ENCODE measurements at regions not wholly inside any gene's neighbourhood (a gene's known extent, or its start where the extent isn't known, plus 50 kb on each side); places are given as distances from the start of the nearest gene placed in this dataset.

DNA sequence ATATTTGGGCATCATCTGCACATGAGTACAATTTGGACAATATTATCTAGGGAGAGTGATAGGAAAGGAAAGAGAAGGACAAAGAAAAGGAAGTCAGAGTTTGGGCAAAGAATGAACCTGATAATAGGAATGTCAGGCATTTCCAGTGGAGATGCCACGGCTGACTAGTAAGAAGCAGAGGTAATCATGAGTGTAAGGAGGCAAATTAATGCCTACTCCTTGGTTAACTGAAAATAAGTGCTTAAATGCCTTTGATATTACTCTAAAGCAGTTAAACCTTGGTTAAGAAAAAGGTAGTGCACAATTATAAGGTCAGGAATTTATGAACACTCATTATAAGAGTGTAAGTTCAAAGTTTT is 99.2 kb upstream of the DDIT4L start:
- intact Hi-C loops (cut with DNase I) = no loop called here
- 31 to 45% methylated on average over 1 of the region's 1 CpG for WGBS, 2 donors
- H3K27me3 ChIP-seq = no peaks in the 10 kb centered on the region

DNA sequence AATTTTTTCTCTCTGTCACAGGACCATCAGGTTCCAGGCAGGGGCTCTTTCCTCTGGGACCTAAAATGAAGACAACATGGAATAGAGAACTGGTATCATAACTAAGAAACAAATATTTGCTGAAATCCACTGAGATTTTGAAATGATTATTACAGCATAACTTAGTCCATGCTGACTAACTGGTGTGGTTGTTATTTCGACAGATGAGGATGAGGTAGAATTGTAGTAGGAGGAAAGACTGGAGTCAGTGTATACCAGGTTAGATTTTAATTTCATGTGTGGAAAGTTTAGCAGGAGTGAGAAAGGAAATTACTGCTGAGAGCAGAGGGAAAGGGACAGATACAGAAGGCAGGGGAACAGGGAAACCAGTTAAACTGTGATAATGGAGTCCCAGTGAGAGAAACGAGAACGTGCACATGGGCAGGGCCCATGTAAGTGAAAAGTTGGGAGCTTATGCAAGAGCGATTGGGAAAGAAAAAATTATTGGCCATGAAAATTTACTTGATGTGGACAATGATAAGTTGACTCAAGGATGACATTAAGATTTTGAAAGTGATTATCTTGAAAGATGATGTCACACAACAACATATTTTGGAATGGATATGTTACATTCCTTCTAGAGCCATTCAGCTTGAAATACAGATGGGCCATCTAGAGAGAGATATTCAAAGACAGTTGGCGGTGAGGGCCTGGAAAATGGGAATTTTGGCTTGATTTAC is 98.7 kb upstream of the DDIT4L start:
- no peaks in the 10 kb centered on the region for H3K9me3 ChIP-seq
- H3K36me3 ChIP-seq = no peaks in the 10 kb centered on the region
- H3K4me1 ChIP-seq = no peaks in the 10 kb centered on the region
- no peaks in the 10 kb centered on the region for H3K27me3 ChIP-seq
- DNase-seq = no peak
- TF ChIP-seq, protein P1, sequence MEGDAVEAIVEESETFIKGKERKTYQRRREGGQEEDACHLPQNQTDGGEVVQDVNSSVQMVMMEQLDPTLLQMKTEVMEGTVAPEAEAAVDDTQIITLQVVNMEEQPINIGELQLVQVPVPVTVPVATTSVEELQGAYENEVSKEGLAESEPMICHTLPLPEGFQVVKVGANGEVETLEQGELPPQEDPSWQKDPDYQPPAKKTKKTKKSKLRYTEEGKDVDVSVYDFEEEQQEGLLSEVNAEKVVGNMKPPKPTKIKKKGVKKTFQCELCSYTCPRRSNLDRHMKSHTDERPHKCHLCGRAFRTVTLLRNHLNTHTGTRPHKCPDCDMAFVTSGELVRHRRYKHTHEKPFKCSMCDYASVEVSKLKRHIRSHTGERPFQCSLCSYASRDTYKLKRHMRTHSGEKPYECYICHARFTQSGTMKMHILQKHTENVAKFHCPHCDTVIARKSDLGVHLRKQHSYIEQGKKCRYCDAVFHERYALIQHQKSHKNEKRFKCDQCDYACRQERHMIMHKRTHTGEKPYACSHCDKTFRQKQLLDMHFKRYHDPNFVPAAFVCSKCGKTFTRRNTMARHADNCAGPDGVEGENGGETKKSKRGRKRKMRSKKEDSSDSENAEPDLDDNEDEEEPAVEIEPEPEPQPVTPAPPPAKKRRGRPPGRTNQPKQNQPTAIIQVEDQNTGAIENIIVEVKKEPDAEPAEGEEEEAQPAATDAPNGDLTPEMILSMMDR (IDR thresholded peaks at IDR 0.05) = no peak
- no peak for TF ChIP-seq POLR2A (IDR thresholded peaks at IDR 0.05)
- 71 to 93% methylated on average over 5 of the region's 5 CpGs for WGBS, 2 donors
- H3K4me3 ChIP-seq (replicated peaks in 1 of 3) = no peak overlapping the region
- no peak overlapping the region for H3K27ac ChIP-seq
- intact Hi-C loops (cut with DNase I) = no loop called here

More for the DNA sequence above, 99.2 kb upstream of the DDIT4L start:
- Histone ChIP-seq H3K4me1 (no peaks in the 10 kb centered on the region), H3K4me3 (replicated peaks in 1 of 3) (no peak overlapping the region), H3K27ac (no peak overlapping the region), H3K36me3 (no peaks in the 10 kb centered on the region), H3K9me3 (no peaks in the 10 kb centered on the region)
- DNase-seq = peak in 1 of 2 donors; percentile 7
- TF ChIP-seq POLR2A (IDR thresholded peaks at IDR 0.05) = no peak
- TF ChIP-seq, protein P1 (IDR thresholded peaks at IDR 0.05) = no peak

DNA sequence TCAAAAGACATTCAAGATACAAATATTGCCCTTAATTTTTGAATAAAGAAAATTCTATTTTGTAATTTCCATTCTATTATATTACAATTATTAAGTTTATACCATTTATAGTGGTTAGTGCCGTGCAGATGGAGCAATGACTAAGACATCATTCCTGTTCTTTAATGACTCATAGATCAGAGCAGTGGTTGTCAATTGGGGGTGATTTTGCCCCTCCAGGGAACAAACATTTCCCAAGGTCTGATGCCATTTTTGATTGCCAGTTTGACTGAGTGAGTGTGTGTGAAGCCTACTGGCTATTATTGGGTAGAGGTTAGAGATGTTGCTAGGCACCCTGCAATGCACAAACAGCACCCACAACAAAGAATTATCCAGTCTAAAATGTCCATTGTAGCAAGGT is 97.9 kb upstream of the DDIT4L start:
- no peak overlapping the region for H3K4me3 ChIP-seq (replicated peaks in 1 of 3)
- H3K9me3 ChIP-seq = no peaks in the 10 kb centered on the region
- H3K36me3 ChIP-seq = no peaks in the 10 kb centered on the region
- intact Hi-C loops (cut with DNase I) = no loop called here
- WGBS, 2 donors = 92 to 98% methylated on average over 1 of the region's 1 CpG
- H3K27ac ChIP-seq = no peak overlapping the region
- no peak for DNase-seq
- no peak for TF ChIP-seq POLR2A (IDR thresholded peaks at IDR 0.05)
- TF ChIP-seq, protein P1 (IDR thresholded peaks at IDR 0.05) = no peak
- no peaks in the 10 kb centered on the region for H3K4me1 ChIP-seq
- H3K27me3 ChIP-seq = no peaks in the 10 kb centered on the region

GRCh38 chr4:100287534-100287933 is 97.3 kb upstream of the DDIT4L start:
- Histone ChIP-seq H3K4me1 (no peaks in the 10 kb centered on the region), H3K36me3 (no peaks in the 10 kb centered on the region), H3K27ac (no peak overlapping the region), H3K27me3 (no peaks in the 10 kb centered on the region), H3K4me3 (replicated peaks in 1 of 3) (no peak overlapping the region), H3K9me3 (no peaks in the 10 kb centered on the region)
- no peak for TF ChIP-seq POLR2A (IDR thresholded peaks at IDR 0.05)
- TF ChIP-seq, protein P1 (IDR thresholded peaks at IDR 0.05) = no peak
- no peak for DNase-seq
- intact Hi-C loops (cut with DNase I) = no loop called here
- 82 to 88% methylated on average over 6 of the region's 6 CpGs for WGBS, 2 donors

DNA sequence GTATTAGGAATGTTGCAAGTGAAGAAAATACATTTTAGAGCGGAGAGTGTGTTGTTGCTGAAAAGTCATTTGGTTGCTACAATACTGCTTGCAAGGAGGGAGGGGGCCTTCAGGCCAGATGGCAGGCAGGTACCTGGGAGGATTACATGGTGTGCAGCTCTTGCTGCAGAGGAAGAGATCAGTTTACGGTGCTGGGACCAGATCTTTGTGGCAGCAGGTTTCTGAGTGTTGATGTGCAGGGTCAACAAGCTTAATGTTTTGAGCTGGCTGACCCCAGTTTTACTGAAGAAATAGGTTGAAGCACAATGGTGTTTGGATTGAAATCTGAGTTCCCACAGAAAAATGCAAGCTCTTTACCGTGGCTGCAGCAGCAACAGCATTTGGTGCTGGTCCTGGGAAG is 96.4 kb upstream of the DDIT4L start:
- 80 to 83% methylated on average over 3 of the region's 3 CpGs for WGBS, 2 donors
- Histone ChIP-seq H3K27me3 (no peaks in the 10 kb centered on the region), H3K36me3 (no peaks in the 10 kb centered on the region), H3K27ac (no peak overlapping the region), H3K4me1 (no peaks in the 10 kb centered on the region), H3K9me3 (no peaks in the 10 kb centered on the region), H3K4me3 (replicated peaks in 1 of 3) (no peak overlapping the region)
- DNase-seq = no peak
- intact Hi-C loops (cut with DNase I) = no loop called here
- TF ChIP-seq POLR2A (IDR thresholded peaks at IDR 0.05) = no peak
- TF ChIP-seq, protein P1 (IDR thresholded peaks at IDR 0.05) = no peak
